ENCODE measurements at regions not wholly inside any gene's neighbourhood (a gene's known extent, or its start where the extent isn't known, plus 50 kb on each side); places are given as distances from the start of the nearest gene placed in this dataset.

DNA sequence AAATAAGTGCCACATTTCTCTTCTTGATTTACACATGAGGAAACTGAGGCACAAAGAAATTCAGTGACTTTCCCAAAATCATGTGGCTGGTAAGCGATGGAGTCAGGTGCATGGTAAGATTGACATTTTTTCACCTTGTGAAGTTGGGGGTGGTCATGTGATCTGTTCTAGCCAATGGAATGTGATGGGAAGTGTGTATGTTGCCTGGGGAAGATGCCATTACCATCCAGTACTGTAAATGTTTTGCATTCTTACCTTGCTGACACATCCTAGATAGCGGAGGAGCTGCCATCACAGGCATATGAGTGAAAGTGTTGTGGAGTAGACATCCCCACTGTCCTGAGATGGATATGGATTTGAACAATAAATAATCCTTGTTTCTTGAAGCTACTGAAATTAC is 499.6 kb upstream of the SULF2 start:
- Mint-ChIP-seq H3K27me3 (ENCODE audit: insufficient read depth, unreplicated experiment) (peaks cover 4% of the 10 kb centered on the region), H3K9me3 (ENCODE audit: unreplicated experiment) (no peaks in the 10 kb centered on the region), H3K36me3 (ENCODE audit: insufficient read depth, unreplicated experiment) (no peaks in the 10 kb centered on the region), H3K4me3 (ENCODE audit: unreplicated experiment) (no peak overlapping the region), H3K4me1 (ENCODE audit: insufficient read depth, unreplicated experiment) (peaks cover 23% of the 10 kb centered on the region), H3K27ac (ENCODE audit: low read depth, unreplicated experiment) (no peak overlapping the region)
- intact Hi-C loops (cut with micrococcal nuclease), result loop anchor here (5.0 kb wide), 1 partner anchor 493 kb away; no protein-coding TSS in a partner anchor
- no peak for DNase-seq (ENCODE audit: unreplicated experiment)
- CTCF ChIA-PET, result interaction anchor here (1.3 kb wide), 1 partner anchor 11 kb away, joined by 10 read pairs; no protein-coding TSS in a partner anchor
- POLR2A ChIA-PET, result interaction anchor here (0.7 kb wide), 1 partner anchor 498 kb away, joined by 3 read pairs; no protein-coding TSS in a partner anchor
- no TSS peak for BruUV-seq (replicated peaks)
- TF ChIP-seq CTCF (IDR thresholded peaks at IDR 0.05; ENCODE audit: unreplicated experiment), result no peak

GRCh38 chr20:48284315-48284714 is 499.0 kb upstream of the SULF2 start:
- POLR2A ChIA-PET, result no interaction called here

DNA sequence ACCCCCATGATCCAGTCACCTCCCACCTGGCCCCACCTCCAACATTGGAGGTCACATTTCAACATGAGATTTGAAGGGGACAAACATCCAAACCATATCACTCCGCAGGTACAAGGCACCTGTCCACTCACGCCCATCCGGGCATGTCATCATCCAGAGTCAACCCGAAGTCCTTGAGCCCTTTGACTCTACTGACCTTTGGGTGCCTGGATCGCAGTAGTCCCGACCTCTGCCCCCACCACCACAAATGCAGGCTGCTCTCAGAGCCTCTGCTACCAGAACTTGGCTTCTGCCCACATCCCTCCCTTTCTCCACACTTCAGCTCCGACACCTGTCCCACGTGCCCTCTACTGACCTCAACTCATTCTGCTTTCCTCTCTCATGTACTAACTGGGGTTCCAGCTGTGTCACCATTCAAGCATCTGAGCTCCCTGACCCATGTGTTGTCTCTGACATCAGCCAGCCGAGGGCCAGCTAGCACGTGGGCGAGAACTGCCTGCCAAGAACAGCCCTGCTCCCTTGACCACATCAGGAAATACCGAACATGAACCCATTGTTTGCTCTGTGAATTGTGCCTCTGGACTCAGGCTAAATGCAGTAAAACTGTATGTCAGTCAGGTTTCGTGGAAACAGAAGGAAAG is 498.3 kb upstream of the SULF2 start:
- H3K36me3 Mint-ChIP-seq (ENCODE audit: insufficient read depth, unreplicated experiment), result no peaks in the 10 kb centered on the region
- ChIA-PET POLR2A (interaction anchor here (0.5 to 1.2 kb wide), 2 partner anchors 357 to 1232 kb away, joined by 3 to 5 read pairs; no protein-coding TSS in a partner anchor), CTCF (interaction anchor here (0.6 to 1.0 kb wide), 3 partner anchors 11 to 80 kb away, joined by 3 to 4 read pairs (median 3); no protein-coding TSS in a partner anchor)
- intact Hi-C loops (cut with micrococcal nuclease), result loop anchor here (5.0 kb wide), 1 partner anchor 491 kb away; no protein-coding TSS in a partner anchor
- BruUV-seq (replicated peaks), result no TSS peak
- H3K9me3 Mint-ChIP-seq (ENCODE audit: unreplicated experiment), result no peaks in the 10 kb centered on the region
- TF ChIP-seq CTCF (IDR thresholded peaks at IDR 0.05; ENCODE audit: unreplicated experiment), result no peak
- H3K4me3 Mint-ChIP-seq (ENCODE audit: unreplicated experiment), result no peak overlapping the region
- peaks cover 14% of the 10 kb centered on the region for H3K4me1 Mint-ChIP-seq (ENCODE audit: insufficient read depth, unreplicated experiment)
- peak; percentile 90 for DNase-seq (ENCODE audit: unreplicated experiment)
- H3K27me3 Mint-ChIP-seq (ENCODE audit: insufficient read depth, unreplicated experiment), result no peaks in the 10 kb centered on the region
- H3K27ac Mint-ChIP-seq (ENCODE audit: low read depth, unreplicated experiment), result peak overlapping the region; percentile 20

More at GRCh38 chr20:48284315-48284714, 499.0 kb upstream of the SULF2 start:
- no peak for DNase-seq (ENCODE audit: unreplicated experiment)
- Mint-ChIP-seq H3K36me3 (ENCODE audit: insufficient read depth, unreplicated experiment) (no peaks in the 10 kb centered on the region), H3K4me1 (ENCODE audit: insufficient read depth, unreplicated experiment) (peaks cover 21% of the 10 kb centered on the region), H3K4me3 (ENCODE audit: unreplicated experiment) (no peak overlapping the region), H3K27ac (ENCODE audit: low read depth, unreplicated experiment) (no peak overlapping the region), H3K9me3 (ENCODE audit: unreplicated experiment) (no peaks in the 10 kb centered on the region), H3K27me3 (ENCODE audit: insufficient read depth, unreplicated experiment) (no peaks in the 10 kb centered on the region)
- CTCF ChIA-PET, result interaction anchor here (0.7 to 1.3 kb wide), 2 partner anchors 12 to 41 kb away, joined by 3 to 10 read pairs; no protein-coding TSS in a partner anchor
- intact Hi-C loops (cut with micrococcal nuclease), result loop anchor here (5.0 kb wide), 1 partner anchor 492 kb away; no protein-coding TSS in a partner anchor
- no TSS peak for BruUV-seq (replicated peaks)
- no peak for TF ChIP-seq CTCF (IDR thresholded peaks at IDR 0.05; ENCODE audit: unreplicated experiment)

DNA sequence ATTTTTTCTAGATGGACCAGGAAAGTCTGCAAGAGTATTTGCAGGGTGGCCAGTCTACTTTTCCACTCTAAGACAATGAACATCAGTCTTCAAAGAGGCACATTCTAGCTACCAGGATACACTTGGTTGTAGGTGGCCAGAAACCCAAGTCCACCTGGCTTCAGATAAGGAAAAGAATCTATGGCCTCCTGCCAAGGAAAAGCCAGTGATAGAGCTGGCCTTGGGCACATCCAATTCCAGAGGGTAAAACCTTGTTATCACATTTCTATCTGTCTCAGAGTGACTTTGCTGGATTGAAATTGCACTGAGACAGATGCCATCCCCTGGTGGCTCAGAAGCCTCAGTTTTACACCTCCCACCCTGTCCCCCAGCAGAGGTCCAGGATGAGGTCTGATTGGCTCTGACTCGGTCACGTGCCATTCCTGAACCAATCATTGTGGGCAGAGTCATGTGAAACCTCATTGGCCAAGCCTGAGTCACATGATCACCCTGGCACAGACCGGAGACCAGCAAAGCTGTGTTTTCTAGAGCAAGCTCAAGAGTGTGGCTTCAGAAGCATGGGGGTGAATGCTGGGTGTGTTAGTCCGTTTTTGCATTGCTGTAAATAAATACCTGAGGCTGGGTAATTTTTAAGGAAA is 497.4 kb upstream of the SULF2 start:
- intact Hi-C loops (cut with micrococcal nuclease), result loop anchor here (5.0 kb wide), 1 partner anchor 490 kb away; no protein-coding TSS in a partner anchor
- ChIA-PET POLR2A (interaction anchor here (0.6 to 1.2 kb wide), 2 partner anchors 16 to 356 kb away, joined by 3 to 5 read pairs; no protein-coding TSS in a partner anchor), CTCF (interaction anchor here (1.1 kb wide), 1 partner anchor 337 kb away, joined by 4 read pairs; no protein-coding TSS in a partner anchor)
- Mint-ChIP-seq H3K4me1 (ENCODE audit: insufficient read depth, unreplicated experiment) (peaks cover 12% of the 10 kb centered on the region), H3K36me3 (ENCODE audit: insufficient read depth, unreplicated experiment) (no peaks in the 10 kb centered on the region), H3K27ac (ENCODE audit: low read depth, unreplicated experiment) (no peak overlapping the region), H3K4me3 (ENCODE audit: unreplicated experiment) (no peak overlapping the region), H3K27me3 (ENCODE audit: insufficient read depth, unreplicated experiment) (no peaks in the 10 kb centered on the region), H3K9me3 (ENCODE audit: unreplicated experiment) (no peaks in the 10 kb centered on the region)
- DNase-seq (ENCODE audit: unreplicated experiment), result no peak
- no TSS peak for BruUV-seq (replicated peaks)
- no peak for TF ChIP-seq CTCF (IDR thresholded peaks at IDR 0.05; ENCODE audit: unreplicated experiment)

Measured in MCF 10A (cell line).